Suprapubic skin (tissue), 4 donors: ENCODE measurements at regions not wholly inside any gene's neighbourhood (a gene's known extent, or its start where the extent isn't known, plus 50 kb on each side); places are given as distances from the start of the nearest gene placed in this dataset.

Experiments used
- CTCF ChIP-seq, 2 donors: fragments of 200-600 bp in 1 of 2; fragments of 450-650 bp in 1 of 2; sonication (generic) in 1 of 2; IDR thresholded peaks; one replicate each; pipeline ENCODE4 v1.5.1; 2016 to 2019; ENCODE audit warnings: antibody characterized with exemption in 2 of 2, mild to moderate bottlenecking in 1 of 2, moderate library complexity in 1 of 2
- POLR2A ChIP-seq, 2 donors: fragments of 450-650 bp; IDR thresholded peaks; one replicate each; pipeline ENCODE4 v1.6.1; 2017; ENCODE audit warnings: antibody characterized with exemption in 2 of 2, mild to moderate bottlenecking in 2 of 2, moderate library complexity in 2 of 2
- POLR2AphosphoS5 ChIP-seq, 3 donors: sonication (generic); formaldehyde crosslinking; IDR thresholded peaks; one replicate each; pipeline ENCODE4 v1.6.1; 2017; ENCODE audit warnings: antibody characterized with exemption in 3 of 3

GRCh38 chr13:32910530-32910929 is 105.7 kb upstream of the KL start:
- TF ChIP-seq POLR2A (IDR thresholded peaks at IDR 0.05) (no peak), CTCF (IDR thresholded peaks at IDR 0.05) (no peak), POLR2AphosphoS5 (IDR thresholded peaks at IDR 0.05) (no peak)
